ENCODE measurements at regions not wholly inside any gene's neighbourhood (a gene's known extent, or its start where the extent isn't known, plus 50 kb on each side); places are given as distances from the start of the nearest gene placed in this dataset.

- CTCF ChIA-PET: no interaction called here
- DNase-seq (ENCODE audit: unreplicated experiment): no peak
- H3K27me3 Mint-ChIP-seq (ENCODE audit: insufficient read depth, unreplicated experiment): peaks cover 11% of the 10 kb centered on the region
- no peak overlapping the region for H3K4me3 Mint-ChIP-seq (ENCODE audit: unreplicated experiment)
- TF ChIP-seq CTCF (IDR thresholded peaks at IDR 0.05; ENCODE audit: unreplicated experiment): no peak
- intact Hi-C loops (cut with micrococcal nuclease): no loop called here
- no TSS peak for BruUV-seq (replicated peaks)
- no peaks in the 10 kb centered on the region for H3K36me3 Mint-ChIP-seq (ENCODE audit: insufficient read depth, unreplicated experiment)
- H3K27ac Mint-ChIP-seq (ENCODE audit: low read depth, unreplicated experiment): no peak overlapping the region
- POLR2A ChIA-PET: no interaction called here
- peaks cover 12% of the 10 kb centered on the region for H3K4me1 Mint-ChIP-seq (ENCODE audit: insufficient read depth, unreplicated experiment)
- no peaks in the 10 kb centered on the region for H3K9me3 Mint-ChIP-seq (ENCODE audit: unreplicated experiment)
These were observed 760.0 kb upstream of the FAM174A start for GRCh38 chr5:99775189-99775588.

- H3K36me3 Mint-ChIP-seq (ENCODE audit: insufficient read depth, unreplicated experiment): no peaks in the 10 kb centered on the region
- H3K4me3 Mint-ChIP-seq (ENCODE audit: unreplicated experiment): no peak overlapping the region
- ChIA-PET POLR2A (no interaction called here), CTCF (no interaction called here)
- intact Hi-C loops (cut with micrococcal nuclease): no loop called here
- no TSS peak for BruUV-seq (replicated peaks)
- peaks cover 11% of the 10 kb centered on the region for H3K27me3 Mint-ChIP-seq (ENCODE audit: insufficient read depth, unreplicated experiment)
- H3K27ac Mint-ChIP-seq (ENCODE audit: low read depth, unreplicated experiment): no peak overlapping the region
- no peak for DNase-seq (ENCODE audit: unreplicated experiment)
- peaks cover 12% of the 10 kb centered on the region for H3K4me1 Mint-ChIP-seq (ENCODE audit: insufficient read depth, unreplicated experiment)
- no peak for TF ChIP-seq CTCF (IDR thresholded peaks at IDR 0.05; ENCODE audit: unreplicated experiment)
- H3K9me3 Mint-ChIP-seq (ENCODE audit: unreplicated experiment): no peaks in the 10 kb centered on the region
These were observed 761.9 kb upstream of the FAM174A start for GRCh38 chr5:99773290-99773689.

- intact Hi-C loops (cut with micrococcal nuclease): no loop called here
- Mint-ChIP-seq H3K36me3 (ENCODE audit: insufficient read depth, unreplicated experiment) (no peaks in the 10 kb centered on the region), H3K4me1 (ENCODE audit: insufficient read depth, unreplicated experiment) (peaks cover 12% of the 10 kb centered on the region), H3K9me3 (ENCODE audit: unreplicated experiment) (no peaks in the 10 kb centered on the region), H3K27me3 (ENCODE audit: insufficient read depth, unreplicated experiment) (peaks cover 11% of the 10 kb centered on the region), H3K27ac (ENCODE audit: low read depth, unreplicated experiment) (no peak overlapping the region), H3K4me3 (ENCODE audit: unreplicated experiment) (no peak overlapping the region)
- DNase-seq (ENCODE audit: unreplicated experiment): no peak
- BruUV-seq (replicated peaks): no TSS peak
- ChIA-PET CTCF (no interaction called here), POLR2A (no interaction called here)
- no peak for TF ChIP-seq CTCF (IDR thresholded peaks at IDR 0.05; ENCODE audit: unreplicated experiment)
These were observed 763.9 kb upstream of the FAM174A start for GRCh38 chr5:99771296-99771695.

GRCh38 chr5:99765011-99765410 lies 770.2 kb upstream of the FAM174A start:
- peaks cover 14% of the 10 kb centered on the region for H3K9me3 Mint-ChIP-seq (ENCODE audit: unreplicated experiment)
- CTCF ChIA-PET: no interaction called here
- BruUV-seq (replicated peaks): no TSS peak

More at GRCh38 chr5:99765011-99765410, 770.2 kb upstream of the FAM174A start:
- H3K4me3 Mint-ChIP-seq (ENCODE audit: unreplicated experiment): no peak overlapping the region
- no peak for DNase-seq (ENCODE audit: unreplicated experiment)
- peaks cover 7% of the 10 kb centered on the region for H3K36me3 Mint-ChIP-seq (ENCODE audit: insufficient read depth, unreplicated experiment)
- no peak for TF ChIP-seq CTCF (IDR thresholded peaks at IDR 0.05; ENCODE audit: unreplicated experiment)
- H3K4me1 Mint-ChIP-seq (ENCODE audit: insufficient read depth, unreplicated experiment): no peaks in the 10 kb centered on the region
- intact Hi-C loops (cut with micrococcal nuclease): no loop called here
- H3K27me3 Mint-ChIP-seq (ENCODE audit: insufficient read depth, unreplicated experiment): no peaks in the 10 kb centered on the region
- POLR2A ChIA-PET: no interaction called here
- no peak overlapping the region for H3K27ac Mint-ChIP-seq (ENCODE audit: low read depth, unreplicated experiment)
